Muscle layer of colon (tissue), 2 donors: ENCODE measurements at regions not wholly inside any gene's neighbourhood (a gene's known extent, or its start where the extent isn't known, plus 50 kb on each side); places are given as distances from the start of the nearest gene placed in this dataset.

ENCODE experiments used
- H3K27ac ChIP-seq: one replicate; pipeline ENCODE4 v1.7.0; 2013; ENCODE audit warnings: low read depth, mild to moderate bottlenecking, low read length, moderate library complexity
- H3K27me3 ChIP-seq, 2 donors: one replicate each; pipeline ENCODE4 v1.7.0; 2013; ENCODE audit warnings: low read length in 2 of 2, mild to moderate bottlenecking in 2 of 2; ENCODE audit not compliant: insufficient read depth in 2 of 2, control insufficient read depth in 1 of 2
- H3K36me3 ChIP-seq: one replicate; pipeline ENCODE4 v1.7.0; 2013; ENCODE audit warnings: mild to moderate bottlenecking, low read length; ENCODE audit not compliant: insufficient read depth
- H3K4me1 ChIP-seq: one replicate; pipeline ENCODE4 v1.7.0; 2013; ENCODE audit warnings: mild to moderate bottlenecking, low read length; ENCODE audit not compliant: insufficient read depth
- H3K4me3 ChIP-seq, 2 donors: one replicate each; pipeline ENCODE4 v1.7.0; 2013; ENCODE audit warnings: low read length in 2 of 2, low read depth in 1 of 2, mild to moderate bottlenecking in 1 of 2, moderate library complexity in 1 of 2
- H3K9ac ChIP-seq: one replicate; pipeline ENCODE4 v1.7.0; 2013; ENCODE audit warnings: low read length
- H3K9me3 ChIP-seq: one replicate; pipeline ENCODE4 v1.7.0; 2013; ENCODE audit warnings: mild to moderate bottlenecking, low read length
- donor health status: abdominal sarcoma.
- donor health status: Adenocarcinoma of cecum.

DNA sequence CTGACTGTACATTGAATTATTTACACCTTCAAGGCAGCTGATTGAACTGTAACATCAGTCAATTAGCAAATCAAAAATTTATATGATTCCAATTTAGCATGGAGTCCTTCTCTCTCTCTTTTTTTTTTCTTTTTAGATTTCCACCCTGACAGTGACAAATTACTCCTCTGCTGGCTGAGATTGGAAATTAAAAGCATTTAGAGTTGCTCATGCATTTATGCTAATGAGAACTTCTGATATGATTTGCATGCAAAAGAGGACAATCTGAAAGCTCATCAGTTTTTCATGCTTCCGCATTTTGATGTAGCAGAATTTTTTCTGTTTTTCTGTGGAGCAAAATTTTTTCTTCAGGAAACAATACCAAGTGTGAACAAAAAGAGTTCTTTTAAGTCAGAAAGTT, 130.5 kb upstream of the NOX3 start:
- Histone ChIP-seq H3K4me1 (no peaks in the 10 kb centered on the region), H3K9me3 (no peaks in the 10 kb centered on the region), H3K36me3 (no peaks in the 10 kb centered on the region), H3K9ac (no peak overlapping the region), H3K4me3 (no peak overlapping the region), H3K27me3 (no peaks in the 10 kb centered on the region), H3K27ac (no peak overlapping the region)

DNA sequence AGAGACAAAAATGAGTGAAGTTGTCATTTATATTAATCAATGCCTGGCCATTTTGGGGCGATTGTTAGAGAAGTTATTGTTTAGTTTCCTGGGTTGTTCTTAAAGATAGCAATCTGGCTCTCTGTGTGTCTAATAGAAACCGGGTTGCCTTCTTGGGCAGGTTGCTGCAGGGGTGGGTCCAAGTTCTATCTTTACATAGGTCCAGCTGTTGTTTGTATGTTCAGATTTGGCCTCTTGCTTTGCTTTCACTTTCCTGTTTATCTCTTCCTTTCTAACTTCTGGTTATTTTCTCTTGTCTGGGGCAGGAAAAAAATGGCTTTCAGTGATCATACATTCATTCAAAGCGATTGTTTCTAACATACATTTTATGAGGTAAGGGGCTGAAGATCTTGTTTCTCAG, 128.4 kb upstream of the NOX3 start:
- Histone ChIP-seq H3K9me3 (no peaks in the 10 kb centered on the region), H3K4me3 (no peak overlapping the region), H3K27me3 (no peaks in the 10 kb centered on the region), H3K36me3 (no peaks in the 10 kb centered on the region), H3K4me1 (no peaks in the 10 kb centered on the region), H3K27ac (no peak overlapping the region), H3K9ac (no peak overlapping the region)

DNA sequence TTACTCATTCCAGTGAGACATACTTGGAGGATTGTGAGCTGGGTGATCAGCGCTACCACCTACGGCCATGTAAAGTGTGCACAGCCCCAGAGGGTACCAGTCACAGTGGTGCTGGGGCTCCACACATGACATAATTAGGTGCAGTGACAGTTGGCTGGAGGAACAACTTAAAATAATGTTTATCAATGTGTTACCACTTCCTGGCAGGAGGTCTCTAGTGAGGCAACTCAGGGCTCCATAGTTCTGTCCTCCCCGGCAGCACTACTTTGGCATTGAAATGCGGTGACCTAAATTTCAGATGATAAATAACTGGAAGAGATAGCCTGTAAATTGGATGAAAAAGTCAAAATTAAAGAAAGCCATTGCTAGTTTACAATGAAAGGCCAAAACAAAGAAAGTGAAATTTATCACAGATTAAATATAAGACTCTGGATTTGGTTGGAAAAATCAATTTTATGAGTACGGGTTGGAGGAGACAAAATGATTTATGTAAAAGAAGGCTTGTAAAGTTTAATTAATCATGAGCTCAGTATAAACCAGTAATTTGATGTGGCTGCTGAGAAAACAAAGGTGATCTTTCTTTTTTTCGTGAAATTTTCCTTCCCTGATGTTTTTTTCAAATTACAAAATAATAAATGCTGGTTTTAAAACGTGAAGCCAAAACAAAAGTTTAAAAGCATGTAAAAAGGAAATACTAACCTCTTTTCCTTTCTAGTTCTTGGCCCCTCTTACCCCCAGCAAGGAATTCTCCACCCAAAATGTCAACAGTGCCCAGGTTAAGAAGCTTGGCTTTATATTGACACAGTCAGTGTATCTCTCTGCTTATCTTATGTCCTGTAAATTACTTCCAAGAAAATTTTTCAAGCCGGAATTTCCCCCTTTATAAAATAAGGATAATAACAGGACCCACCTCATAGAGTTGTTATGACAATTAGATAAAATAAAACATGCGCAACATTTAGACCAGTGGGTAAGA, 126.7 kb upstream of the NOX3 start:
- H3K27ac ChIP-seq, result no peak overlapping the region
- H3K9me3 ChIP-seq, result no peaks in the 10 kb centered on the region
- H3K36me3 ChIP-seq, result no peaks in the 10 kb centered on the region
- H3K27me3 ChIP-seq, result no peaks in the 10 kb centered on the region
- no peaks in the 10 kb centered on the region for H3K4me1 ChIP-seq
- H3K4me3 ChIP-seq, result no peak overlapping the region
- H3K9ac ChIP-seq, result no peak overlapping the region

DNA sequence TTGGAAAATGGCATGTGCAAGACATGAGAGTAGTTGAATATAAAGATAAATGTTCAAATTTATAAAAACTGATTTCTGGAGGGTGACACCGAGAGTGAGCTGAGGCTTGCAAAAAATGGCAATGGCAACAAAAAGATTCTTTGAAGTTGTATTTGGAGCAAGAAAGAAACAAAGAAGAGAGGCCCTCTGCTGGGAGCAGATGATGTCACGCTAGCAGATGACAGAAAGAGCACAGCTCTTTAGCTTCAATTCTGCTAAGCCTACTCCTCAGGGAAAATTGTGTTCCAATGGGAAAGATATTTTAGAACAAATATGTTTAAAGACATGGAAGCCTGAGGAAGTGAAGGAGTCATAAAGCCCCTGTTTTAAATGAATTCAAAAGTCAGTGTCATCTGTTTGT, 125.3 kb upstream of the NOX3 start:
- H3K27me3 ChIP-seq, result no peaks in the 10 kb centered on the region
- no peak overlapping the region for H3K27ac ChIP-seq
- H3K4me1 ChIP-seq, result no peaks in the 10 kb centered on the region
- no peak overlapping the region for H3K9ac ChIP-seq
- no peak overlapping the region for H3K4me3 ChIP-seq
- H3K36me3 ChIP-seq, result no peaks in the 10 kb centered on the region
- H3K9me3 ChIP-seq, result no peaks in the 10 kb centered on the region

DNA sequence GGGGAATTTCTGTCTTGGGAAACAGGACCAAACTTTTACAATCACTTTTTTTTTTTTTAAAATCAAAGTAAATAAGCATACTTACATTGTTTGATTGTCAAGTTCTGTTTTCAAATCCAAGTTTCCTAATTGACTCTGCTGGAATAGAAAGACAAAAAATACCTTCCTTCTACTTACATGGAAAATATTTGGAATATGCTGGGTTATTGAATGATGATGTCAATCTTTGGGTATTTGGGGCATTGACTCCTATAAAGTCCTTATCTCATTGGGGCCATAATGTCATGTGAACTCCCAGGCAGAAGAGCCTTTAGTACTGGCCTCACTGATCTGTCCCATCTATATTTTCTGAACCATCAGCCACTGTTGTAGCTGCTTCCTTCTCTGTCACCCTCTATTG, 122.6 kb upstream of the NOX3 start:
- no peaks in the 10 kb centered on the region for H3K36me3 ChIP-seq
- H3K9me3 ChIP-seq, result no peaks in the 10 kb centered on the region
- H3K27ac ChIP-seq, result no peak overlapping the region
- H3K27me3 ChIP-seq, result no peaks in the 10 kb centered on the region
- H3K4me1 ChIP-seq, result no peaks in the 10 kb centered on the region
- no peak overlapping the region for H3K4me3 ChIP-seq
- no peak overlapping the region for H3K9ac ChIP-seq

DNA sequence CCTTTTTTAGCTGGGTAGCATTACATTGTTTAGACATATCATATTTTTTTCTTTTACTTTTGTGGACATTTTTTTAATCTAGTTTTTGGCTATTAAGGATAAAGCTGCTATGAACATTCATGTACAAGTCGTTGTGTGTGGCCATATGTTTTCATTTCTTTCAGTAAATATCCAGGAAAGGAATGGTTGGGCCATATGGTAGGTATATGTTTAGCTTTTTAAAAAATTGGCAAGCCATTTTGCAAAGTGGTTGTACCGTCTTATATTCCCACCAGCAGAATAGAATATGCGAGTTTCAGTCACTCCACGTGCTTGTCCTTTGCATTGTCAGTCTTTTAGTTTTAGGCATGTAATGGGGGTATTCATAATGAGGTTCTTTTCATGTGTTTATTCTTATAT, 106.3 kb upstream of the NOX3 start:
- H3K9me3 ChIP-seq, result no peaks in the 10 kb centered on the region
- no peaks in the 10 kb centered on the region for H3K36me3 ChIP-seq
- no peaks in the 10 kb centered on the region for H3K27me3 ChIP-seq
- H3K27ac ChIP-seq, result no peak overlapping the region
- no peaks in the 10 kb centered on the region for H3K4me1 ChIP-seq
- no peak overlapping the region for H3K4me3 ChIP-seq
- no peak overlapping the region for H3K9ac ChIP-seq

DNA sequence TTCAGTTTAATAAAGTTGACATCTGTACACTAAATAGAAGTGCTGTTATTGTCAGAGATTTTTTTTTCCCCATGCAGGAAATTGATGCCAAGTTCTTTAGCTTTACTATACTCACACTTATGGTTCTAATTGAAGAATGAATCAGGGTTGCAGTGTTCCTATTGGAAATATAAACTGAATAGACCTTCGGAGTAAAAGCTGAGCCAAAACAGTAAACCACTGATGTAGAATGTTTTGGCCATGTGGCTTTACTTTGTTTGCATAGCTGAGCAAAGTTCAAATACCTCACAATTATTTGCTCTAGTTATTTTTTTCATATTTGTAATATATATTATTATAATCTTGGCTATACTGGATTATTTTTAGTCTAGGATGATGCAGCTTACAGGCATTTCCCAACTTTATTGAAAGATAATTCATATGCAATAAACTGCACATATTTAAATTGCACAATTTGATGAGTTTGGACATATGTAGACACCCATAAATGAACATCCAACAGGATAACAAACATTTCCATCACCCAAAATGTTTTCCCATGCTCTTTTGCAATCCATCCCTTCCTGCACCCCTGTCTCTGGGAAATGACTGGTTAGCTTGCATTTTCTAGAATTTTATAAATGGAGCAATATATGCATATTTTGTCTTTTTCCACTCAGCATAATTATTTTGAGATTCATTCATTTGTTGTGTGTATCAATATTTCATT, 105.8 kb upstream of the NOX3 start:
- Histone ChIP-seq H3K4me3 (no peak overlapping the region), H3K4me1 (no peaks in the 10 kb centered on the region), H3K27ac (no peak overlapping the region), H3K27me3 (no peaks in the 10 kb centered on the region), H3K36me3 (no peaks in the 10 kb centered on the region), H3K9me3 (no peaks in the 10 kb centered on the region), H3K9ac (no peak overlapping the region)

DNA sequence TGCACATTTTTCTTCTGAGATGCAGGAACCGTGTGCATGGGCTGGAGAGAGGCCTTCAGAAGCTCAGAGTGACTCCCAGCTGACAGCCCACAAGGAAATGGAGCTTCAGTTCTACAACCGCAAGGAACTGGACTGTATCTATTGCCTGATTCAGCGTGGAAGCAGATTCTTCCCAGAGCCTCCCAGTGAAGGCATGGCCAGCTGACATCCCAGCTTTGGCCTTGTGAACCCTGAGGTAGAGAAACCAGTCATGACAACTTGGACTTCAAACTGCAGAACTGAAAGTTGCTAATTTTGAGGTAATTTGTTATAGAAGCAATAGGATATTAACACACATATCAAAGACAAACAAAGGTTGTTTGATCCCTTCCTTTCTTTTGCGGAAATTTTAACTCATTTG, 94.3 kb upstream of the NOX3 start:
- Histone ChIP-seq H3K4me3 (no peak overlapping the region), H3K9me3 (no peaks in the 10 kb centered on the region), H3K36me3 (no peaks in the 10 kb centered on the region), H3K27ac (no peak overlapping the region), H3K4me1 (no peaks in the 10 kb centered on the region), H3K27me3 (no peaks in the 10 kb centered on the region), H3K9ac (no peak overlapping the region)

DNA sequence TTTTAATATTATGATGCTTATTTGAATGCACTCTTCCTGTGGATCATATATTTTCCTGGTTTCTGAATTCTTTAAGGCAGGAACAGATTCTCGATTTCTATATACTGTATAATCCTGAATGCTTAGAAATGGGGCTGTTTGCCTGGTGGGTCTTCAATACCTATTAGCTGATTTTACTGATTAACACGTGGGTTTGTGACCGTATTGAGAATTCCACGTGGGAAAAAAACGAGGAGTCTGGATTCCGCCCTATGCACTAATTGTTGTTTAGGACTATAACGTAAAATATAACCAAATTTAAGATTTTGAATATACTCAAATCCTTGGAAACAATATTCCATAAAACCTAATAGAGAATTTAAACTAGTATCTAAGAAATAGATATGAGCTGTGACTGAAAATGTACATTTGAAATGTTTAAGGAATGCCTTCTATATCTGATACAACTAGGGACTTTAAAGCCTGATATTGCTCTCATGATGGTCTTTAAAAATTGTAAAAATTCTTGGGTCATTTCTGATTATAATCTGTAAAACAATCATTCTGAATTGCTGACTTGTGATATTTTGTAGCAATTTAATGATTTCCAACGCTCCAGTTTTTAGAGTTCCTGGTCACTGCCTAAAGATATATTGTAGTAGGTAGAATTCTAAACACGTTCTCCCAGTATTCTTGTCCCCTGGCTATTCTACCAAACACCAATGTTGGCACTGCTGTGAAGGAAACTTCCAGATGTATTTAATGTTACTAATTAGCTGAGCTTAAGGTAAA, 93.6 kb upstream of the NOX3 start:
- Histone ChIP-seq H3K9me3 (no peaks in the 10 kb centered on the region), H3K9ac (no peak overlapping the region)

DNA sequence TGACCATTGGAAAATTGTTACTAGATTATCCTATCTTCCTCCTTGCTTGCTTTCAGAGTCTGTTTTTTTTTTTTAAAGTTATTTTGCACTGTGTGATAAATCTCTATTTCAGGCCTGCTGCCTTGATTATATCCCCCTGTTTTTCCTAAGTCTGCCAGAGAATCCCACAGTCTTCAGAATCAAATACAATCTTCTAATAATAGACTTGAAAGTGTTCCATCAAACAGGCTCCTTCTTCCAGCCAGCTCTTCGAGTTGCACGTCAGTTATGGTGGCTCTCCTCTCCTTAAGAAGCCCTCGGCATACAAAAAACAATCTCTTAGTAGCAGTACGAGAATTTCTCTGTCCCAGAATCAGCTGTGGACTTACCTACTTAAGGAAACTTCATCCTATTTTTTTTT, 92.9 kb upstream of the NOX3 start:
- no peaks in the 10 kb centered on the region for H3K27me3 ChIP-seq
- no peaks in the 10 kb centered on the region for H3K4me1 ChIP-seq
- no peak overlapping the region for H3K9ac ChIP-seq
- H3K27ac ChIP-seq, result no peak overlapping the region
- H3K4me3 ChIP-seq, result no peak overlapping the region
- no peaks in the 10 kb centered on the region for H3K36me3 ChIP-seq
- H3K9me3 ChIP-seq, result no peaks in the 10 kb centered on the region

More for the DNA sequence above, 93.6 kb upstream of the NOX3 start:
- Histone ChIP-seq H3K27ac (no peak overlapping the region), H3K36me3 (no peaks in the 10 kb centered on the region), H3K4me1 (no peaks in the 10 kb centered on the region), H3K4me3 (no peak overlapping the region), H3K27me3 (no peaks in the 10 kb centered on the region)

DNA sequence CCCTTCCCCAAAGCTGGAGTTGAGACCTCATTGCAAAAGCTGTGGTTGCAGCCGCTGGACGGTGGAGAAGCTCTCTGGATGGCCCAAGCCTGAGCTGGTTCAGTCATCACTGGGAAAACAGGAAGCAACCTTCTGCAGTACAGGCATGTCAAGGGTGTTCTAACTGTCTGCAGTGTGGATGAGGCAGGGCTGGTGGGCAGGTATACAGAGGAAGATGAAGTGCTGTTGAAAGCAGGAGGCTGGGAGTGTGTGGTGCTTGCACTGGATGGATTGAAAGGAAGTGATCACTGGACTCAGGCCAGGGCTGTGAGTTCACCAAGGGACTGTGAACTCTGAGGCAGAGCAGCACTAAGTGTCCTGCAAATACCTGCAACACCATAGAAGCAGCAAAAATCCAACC, 89.0 kb upstream of the NOX3 start:
- no peaks in the 10 kb centered on the region for H3K4me1 ChIP-seq
- H3K4me3 ChIP-seq, result no peak overlapping the region
- no peak overlapping the region for H3K9ac ChIP-seq
- H3K36me3 ChIP-seq, result no peaks in the 10 kb centered on the region
- H3K27ac ChIP-seq, result no peak overlapping the region
- H3K27me3 ChIP-seq, result no peaks in the 10 kb centered on the region
- no peaks in the 10 kb centered on the region for H3K9me3 ChIP-seq
